Sigmoid colon (tissue), 6 donors: ENCODE measurements at regions not wholly inside any gene's neighbourhood (a gene's known extent, or its start where the extent isn't known, plus 50 kb on each side); places are given as distances from the start of the nearest gene placed in this dataset.

Experiments used
- DNase-seq: peaks from one replicate; pipeline ENCODE4 v3.0.0-alpha.2; 2019
- H3K27ac ChIP-seq, 4 donors: fragments of 200-600 bp; sonication (generic); one replicate each; pipeline ENCODE4 v1.5.1; 2016 to 2019; ENCODE audit warnings: mild to moderate bottlenecking in 1 of 4
- H3K27me3 ChIP-seq, 3 donors: fragments of 200-600 bp; sonication (generic); one replicate each; pipeline ENCODE4 v1.5.1; 2019; ENCODE audit warnings: mild to moderate bottlenecking in 1 of 3
- H3K36me3 ChIP-seq, 4 donors: fragments of 200-600 bp; sonication (generic); one replicate each; pipeline ENCODE4 v1.5.1; 2016 to 2019
- H3K4me1 ChIP-seq, 4 donors: fragments of 200-600 bp; sonication (generic); one replicate each; pipeline ENCODE4 v1.5.1; 2017 to 2019
- H3K4me3 ChIP-seq, 4 donors: fragments of 200-600 bp; sonication (generic); one replicate each; pipeline ENCODE4 v1.5.1; 2017 to 2019; ENCODE audit warnings: mild to moderate bottlenecking in 2 of 4, moderate library complexity in 1 of 4
- H3K9me3 ChIP-seq, 4 donors: fragments of 200-600 bp in 3 of 4; sonication (generic) in 3 of 4; one replicate each; pipeline versions ENCODE4 v1.5.1 to v1.6.1; 2013 to 2019
- CTCF ChIP-seq, 4 experiments: fragments of 450-650 bp in 3 of 4; fragments of 200-600 bp in 1 of 4; IDR thresholded peaks; one replicate each; pipeline ENCODE4 v1.5.1; 2016 to 2019; ENCODE audit warnings: antibody characterized with exemption in 4 of 4, mild to moderate bottlenecking in 3 of 4, moderate library complexity in 2 of 4
- EP300 ChIP-seq, 4 donors: sonication (generic); formaldehyde crosslinking; IDR thresholded peaks; one replicate each; pipeline ENCODE4 v1.6.1; 2017; ENCODE audit warnings: antibody characterized with exemption in 4 of 4
- POLR2A ChIP-seq, 2 donors: fragments of 450-650 bp; IDR thresholded peaks; one replicate each; pipeline ENCODE4 v1.6.1; 2016; ENCODE audit warnings: antibody characterized with exemption in 2 of 2, mild to moderate bottlenecking in 2 of 2, moderate library complexity in 2 of 2
- POLR2AphosphoS5 ChIP-seq, 4 donors: sonication (generic); formaldehyde crosslinking; IDR thresholded peaks; one replicate each; pipeline ENCODE4 v1.6.1; 2017; ENCODE audit warnings: antibody characterized with exemption in 4 of 4
- WGBS, 2 donors: extraction: QIAGEN DNeasy Blood & Tissue Kit; methylation state at CpG; one replicate each; pipeline ENCODE4 v1.1.7; 2013; 5-methylcytosine and 5-hydroxymethylcytosine counted together
- intact Hi-C: fragments of 100-400 bp; cut with DNase I; formaldehyde crosslinking; loops from one replicate; pipeline ENCODE4 v1.15.1; 2023
- donor health status: healthy with polysubstance abuse.
- donor health status: healthy.

- intact Hi-C loops: no loop called here
- 84 to 89% methylated on average over 11 of the region's 11 CpGs for WGBS, 2 donors
- Histone ChIP-seq H3K9me3 (no peaks in the 10 kb centered on the region), H3K27me3 (no peaks in the 10 kb centered on the region), H3K4me1 (no peaks in the 10 kb centered on the region), H3K27ac (no peak overlapping the region), H3K4me3 (no peak overlapping the region), H3K36me3 (no peaks in the 10 kb centered on the region)
- TF ChIP-seq CTCF (IDR thresholded peaks at IDR 0.05) (no peak), POLR2AphosphoS5 (IDR thresholded peaks at IDR 0.05) (no peak), EP300 (IDR thresholded peaks at IDR 0.05) (no peak), POLR2A (IDR thresholded peaks at IDR 0.05) (no peak)
- DNase-seq: no peak
These were observed 298.8 kb upstream of the LYPLAL1 start for GRCh38 chr1:218874801-218875400.

- Histone ChIP-seq H3K27ac (no peak overlapping the region), H3K4me1 (no peaks in the 10 kb centered on the region), H3K36me3 (no peaks in the 10 kb centered on the region), H3K4me3 (no peak overlapping the region), H3K9me3 (no peaks in the 10 kb centered on the region), H3K27me3 (no peaks in the 10 kb centered on the region)
- no peak for TF ChIP-seq POLR2AphosphoS5 (IDR thresholded peaks at IDR 0.05)
- no peak for TF ChIP-seq CTCF (IDR thresholded peaks at IDR 0.05)
- WGBS, 2 donors: 72 to 75% methylated on average over 1 of the region's 1 CpG
- no peak for DNase-seq
- intact Hi-C loops: no loop called here
These were observed 295.3 kb upstream of the LYPLAL1 start for GRCh38 chr1:218878369-218878768.

GRCh38 chr1:218880484-218881060 is 293.1 kb upstream of the LYPLAL1 start:
- TF ChIP-seq POLR2AphosphoS5 (IDR thresholded peaks at IDR 0.05): no peak
- no peak for TF ChIP-seq CTCF (IDR thresholded peaks at IDR 0.05)
- no peak for TF ChIP-seq POLR2A (IDR thresholded peaks at IDR 0.05)
- TF ChIP-seq EP300 (IDR thresholded peaks at IDR 0.05): no peak
- H3K9me3 ChIP-seq: no peaks in the 10 kb centered on the region
- 47 to 74% methylated on average over 5 of the region's 5 CpGs for WGBS, 2 donors
- DNase-seq: no peak
- H3K27ac ChIP-seq: no peak overlapping the region
- H3K36me3 ChIP-seq: no peaks in the 10 kb centered on the region
- intact Hi-C loops: no loop called here
- peaks cover 0 to 3% (median under 1%) of the 10 kb centered on the region in 4 donors for H3K4me1 ChIP-seq
- H3K4me3 ChIP-seq: no peak overlapping the region
- H3K27me3 ChIP-seq: no peaks in the 10 kb centered on the region

GRCh38 chr1:218882454-218882853 is 291.2 kb upstream of the LYPLAL1 start:
- no peak for DNase-seq
- WGBS, 2 donors: 83 to 91% methylated on average over 6 of the region's 6 CpGs
- Histone ChIP-seq H3K9me3 (no peaks in the 10 kb centered on the region), H3K27ac (no peak overlapping the region), H3K4me1 (peaks cover 0 to 22% (median 19%) of the 10 kb centered on the region in 4 donors), H3K36me3 (no peaks in the 10 kb centered on the region), H3K4me3 (no peak overlapping the region), H3K27me3 (no peaks in the 10 kb centered on the region)
- intact Hi-C loops: no loop called here
- TF ChIP-seq POLR2AphosphoS5 (IDR thresholded peaks at IDR 0.05) (no peak), POLR2A (IDR thresholded peaks at IDR 0.05) (no peak), EP300 (IDR thresholded peaks at IDR 0.05) (no peak), CTCF (IDR thresholded peaks at IDR 0.05) (no peak)
